Colonic mucosa (tissue), 4 donors: ENCODE measurements at regions not wholly inside any gene's neighbourhood (a gene's known extent, or its start where the extent isn't known, plus 50 kb on each side); places are given as distances from the start of the nearest gene placed in this dataset.
A peak's percentile ranks its signal among the peaks of the same experiment; 100 is the strongest.

Experiments
- DNase-seq: peaks from one replicate; pipeline ENCODE4 v3.0.0-alpha.2; 2020
- H3K27ac ChIP-seq: fragments of 200-600 bp; one replicate; pipeline ENCODE4 v1.8.0; 2021
- H3K27me3 ChIP-seq: fragments of 200-600 bp; one replicate; pipeline ENCODE4 v1.8.0; 2021
- H3K36me3 ChIP-seq: fragments of 200-600 bp; one replicate; pipeline ENCODE4 v1.8.0; 2021
- H3K4me1 ChIP-seq: fragments of 200-600 bp; one replicate; pipeline ENCODE4 v1.8.0; 2021; ENCODE audit warnings: mild to moderate bottlenecking
- H3K4me3 ChIP-seq: fragments of 200-600 bp; one replicate; pipeline ENCODE4 v1.8.0; 2021
- H3K9ac ChIP-seq, 2 donors: one replicate each; pipeline ENCODE4 v1.7.0; 2013; ENCODE audit warnings: control low read depth in 2 of 2, low read depth in 2 of 2, low read length in 2 of 2
- H3K9me3 ChIP-seq: fragments of 200-600 bp; one replicate; pipeline ENCODE4 v1.8.0; 2021
- CTCF ChIP-seq: fragments of 200-600 bp; IDR thresholded peaks from one replicate; pipeline ENCODE4 v1.8.0; 2022; ENCODE audit warnings: antibody characterized with exemption, mild to moderate bottlenecking
- intact Hi-C: fragments of 100-400 bp; cut with DNase I; formaldehyde crosslinking; loops from one replicate; pipeline ENCODE4 v1.14.1; 2022
- donor health status: healthy.
- donor health status: DM: no; HTN: no; CAD: no.
- donor health status: DM: no; HTN: no; CAD: no.

- Histone ChIP-seq H3K4me3 (no peak overlapping the region), H3K9me3 (no peaks in the 10 kb centered on the region), H3K9ac (no peak overlapping the region), H3K27me3 (no peaks in the 10 kb centered on the region), H3K27ac (no peak overlapping the region), H3K4me1 (peaks cover 11% of the 10 kb centered on the region), H3K36me3 (no peaks in the 10 kb centered on the region)
- no peak for TF ChIP-seq CTCF
- no peak for DNase-seq
- intact Hi-C loops: loop anchor here (5.0 kb wide), 1 partner anchor 60 kb away; the partner anchor contains the start of gene SNX9
These were observed 61.1 kb upstream of the SNX9 start for GRCh38 chr6:157761926-157762325.

GRCh38 chr6:157762636-157763035 is 60.4 kb upstream of the SNX9 start:
- no peak for TF ChIP-seq CTCF
- Histone ChIP-seq H3K27ac (peak overlapping the region; percentile 89), H3K4me3 (no peak overlapping the region), H3K27me3 (no peaks in the 10 kb centered on the region), H3K4me1 (peaks cover 11% of the 10 kb centered on the region), H3K9ac (peak overlapping the region in 1 of 2 donors; percentile 48), H3K36me3 (no peaks in the 10 kb centered on the region), H3K9me3 (no peaks in the 10 kb centered on the region)
- DNase-seq: no peak
- intact Hi-C loops: loop anchor here (5.0 kb wide), 1 partner anchor 60 kb away; the partner anchor contains the start of gene SNX9

GRCh38 chr6:157763129-157763903 is 59.7 kb upstream of the SNX9 start:
- Histone ChIP-seq H3K4me1 (peaks cover 11% of the 10 kb centered on the region), H3K27me3 (no peaks in the 10 kb centered on the region), H3K9me3 (no peaks in the 10 kb centered on the region), H3K36me3 (no peaks in the 10 kb centered on the region), H3K9ac (peak overlapping the region; percentile 24 to 48), H3K4me3 (no peak overlapping the region), H3K27ac (peak overlapping the region; percentile 89)
- TF ChIP-seq CTCF: no peak
- DNase-seq: peak; percentile 99
- intact Hi-C loops: loop anchor here (5.0 kb wide), 1 partner anchor 59 kb away; the partner anchor contains the start of gene SNX9

GRCh38 chr6:157763904-157764177 is 59.2 kb upstream of the SNX9 start:
- Histone ChIP-seq H3K27me3 (no peaks in the 10 kb centered on the region), H3K9me3 (no peaks in the 10 kb centered on the region), H3K4me1 (peaks cover 11% of the 10 kb centered on the region), H3K36me3 (no peaks in the 10 kb centered on the region), H3K27ac (peak overlapping the region; percentile 89), H3K9ac (peak overlapping the region; percentile 24 to 48), H3K4me3 (no peak overlapping the region)
- no peak for DNase-seq
- intact Hi-C loops: loop anchor here (5.0 kb wide), 1 partner anchor 58 kb away; the partner anchor contains the start of gene SNX9
- no peak for TF ChIP-seq CTCF

- Histone ChIP-seq H3K27ac (peak overlapping the region; percentile 89), H3K4me3 (no peak overlapping the region), H3K9ac (peak overlapping the region in 1 of 2 donors; percentile 48), H3K36me3 (no peaks in the 10 kb centered on the region), H3K4me1 (peaks cover 11% of the 10 kb centered on the region), H3K9me3 (no peaks in the 10 kb centered on the region), H3K27me3 (no peaks in the 10 kb centered on the region)
- no peak for TF ChIP-seq CTCF
- peak; percentile 87 for DNase-seq
- intact Hi-C loops: loop anchor here (5.0 kb wide), 1 partner anchor 58 kb away; the partner anchor contains the start of gene SNX9
These were observed 58.6 kb upstream of the SNX9 start for GRCh38 chr6:157764178-157765068.
